ENCODE measurements at regions not wholly inside any gene's neighbourhood (a gene's known extent, or its start where the extent isn't known, plus 50 kb on each side); places are given as distances from the start of the nearest gene placed in this dataset.

- no peak for DNase-seq
Measured at GRCh38 chr1:90778486-90778885, 61.4 kb upstream of the BARHL2 start.

DNA sequence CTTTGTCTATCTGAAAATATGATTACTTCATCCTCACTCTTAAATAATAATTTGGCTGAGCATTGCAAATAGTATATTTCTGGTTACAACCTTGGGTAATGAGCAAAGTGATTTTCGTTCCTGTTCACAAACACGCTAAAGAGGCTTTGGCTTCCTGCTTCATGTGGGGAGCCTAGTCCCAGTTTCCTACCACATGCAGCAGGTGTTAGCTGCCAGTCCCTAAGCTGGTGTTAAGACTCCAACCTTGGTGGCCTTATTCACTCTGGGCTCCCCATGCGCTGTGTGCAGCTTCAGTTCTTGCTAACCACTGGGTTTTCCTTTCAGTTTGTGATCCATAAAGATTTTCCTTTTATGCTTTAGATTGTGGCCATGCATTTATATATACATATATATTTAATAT is 56.7 kb upstream of the BARHL2 start:
- no peak for DNase-seq

- DNase-seq, result no peak
Measured at GRCh38 chr1:90768826-90769225, 51.7 kb upstream of the BARHL2 start.

DNA sequence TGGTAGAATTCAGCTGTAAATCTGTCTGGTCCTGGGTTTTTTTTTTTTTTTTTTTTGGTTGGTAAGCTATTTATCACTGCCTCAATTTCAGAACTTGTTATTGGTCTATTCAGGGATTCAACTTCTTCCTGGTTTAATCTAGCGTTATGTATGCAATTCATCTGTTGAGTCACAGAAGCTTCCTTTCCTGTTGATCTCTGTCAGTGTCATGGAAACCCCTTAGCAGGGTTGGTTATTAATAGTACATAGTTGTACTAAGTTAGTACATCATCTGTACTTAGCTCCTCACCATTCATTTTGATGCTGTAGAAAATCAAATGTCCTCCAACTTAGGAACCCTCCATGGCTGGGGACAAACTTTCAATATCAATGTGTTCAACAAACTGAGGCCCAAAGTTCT is 51.0 kb upstream of the BARHL2 start:
- DNase-seq, result no peak
